HCT116 (cell line): ENCODE measurements at regions not wholly inside any gene's neighbourhood (a gene's known extent, or its start where the extent isn't known, plus 50 kb on each side); places are given as distances from the start of the nearest gene placed in this dataset.

Experiments
- ATAC-seq: fragments of 200-7000 bp; cut with Tn5 transposase; 2 replicates; pipeline ENCODE4 v1.9.1; 2020; ENCODE audit warnings: mild to moderate bottlenecking, moderate library complexity
- BruUV-seq: library from RNA; stranded (reverse); fragments of 400-500 nt; replicated peaks from 2 replicates; lab custom pipeline; 2021; lab: Mats Ljungman, UMichigan
- CTCF ChIA-PET: fragments of 300-600 bp; sonication (Branson Sonifier 250); formaldehyde crosslinking; loops from one replicate; lab custom pipeline; 2021; ENCODE audit warnings: antibody characterized with exemption; lab: Charles Lee
- POLR2A ChIA-PET: fragments of 300-600, 350-600 bp; sonication (Branson Sonifier 250); formaldehyde crosslinking; loops from one replicate; lab custom pipeline; 2021; ENCODE audit warnings: antibody characterized with exemption; lab: Charles Lee
- RAD21 ChIA-PET, 2 experiments: fragments of 300-600 bp; sonication (Branson Sonifier 250); formaldehyde crosslinking; loops; one replicate each; lab custom pipeline; 2023; ENCODE audit warnings: low total read pairs in 2 of 2; ENCODE audit not compliant: uncharacterized antibody in 2 of 2, unreplicated experiment in 2 of 2, low non-redundant PET in 1 of 2; lab: Charles Lee
- DNase-seq: peaks from one replicate; pipeline ENCODE4 v3.0.0-alpha.2; 2010; ENCODE audit warnings: low read depth, low spot score
- H2AFZ ChIP-seq: fragments of 200-600 bp; shearing (Covaris generic), sonication (generic); 2 replicates; pipeline ENCODE4 v1.6.1; 2017; ENCODE audit warnings: low read depth, mixed run types, mixed read lengths, antibody characterized with exemption, low read length; ENCODE audit not compliant: poor library complexity, severe bottlenecking
- H3K27ac ChIP-seq: 2 replicates; pipeline ENCODE4 v1.5.1; 2012; ENCODE audit warnings: low read depth, low read length
- H3K27me3 ChIP-seq: fragments of 200-600 bp; sonication (generic); 2 replicates; pipeline ENCODE4 v1.6.1; 2016; ENCODE audit warnings: mixed run types, low read length, mixed read lengths; ENCODE audit not compliant: insufficient read depth
- H3K36me3 ChIP-seq, 2 experiments: fragments of 200-500 bp in 1 of 2; fragments of 200-600 bp in 1 of 2; sonication (Bioruptor generic) in 1 of 2; sonication (generic) in 1 of 2; 2 replicates each; pipeline versions ENCODE4 v1.5.1 to v1.6.1; 2014 to 2016; ENCODE audit warnings: low read length in 2 of 2, inconsistent platforms in 1 of 2, mixed read lengths in 1 of 2, mixed run types in 1 of 2; ENCODE audit not compliant: insufficient read depth in 2 of 2, control insufficient read depth in 1 of 2
- H3K4me1 ChIP-seq, 2 experiments: fragments of 200-600 bp in 1 of 2; sonication (generic) in 1 of 2; 2 replicates each; pipeline versions ENCODE4 v1.5.1 to v1.6.1; 2012 to 2017; ENCODE audit warnings: low read length in 2 of 2, inconsistent platforms in 1 of 2, mild to moderate bottlenecking in 1 of 2, mixed read lengths in 1 of 2, mixed run types in 1 of 2, moderate library complexity in 1 of 2; ENCODE audit not compliant: insufficient read depth in 2 of 2, control insufficient read depth in 1 of 2
- H3K4me2 ChIP-seq: fragments of 200-600 bp; sonication (generic); 2 replicates; pipeline ENCODE4 v1.6.1; 2017; ENCODE audit warnings: mixed run types, low read length, mixed read lengths
- H3K4me3 ChIP-seq, 2 experiments: fragments of 200-600 bp in 1 of 2; sonication (generic) in 1 of 2; replicated peaks in 1 of 2; 2 replicates each; pipeline ENCODE4 v1.5.1; 2011 to 2016; ENCODE audit warnings: low read length in 2 of 2, control low read depth in 1 of 2, low read depth in 1 of 2, mild to moderate bottlenecking in 1 of 2, mixed read lengths in 1 of 2, mixed run types in 1 of 2
- H3K79me2 ChIP-seq: fragments of 200-600 bp; sonication (generic); 2 replicates; pipeline ENCODE4 v1.6.1; 2017; ENCODE audit warnings: mild to moderate bottlenecking, mixed run types, low read length, moderate library complexity, mixed read lengths; ENCODE audit not compliant: insufficient read depth
- H3K9ac ChIP-seq: fragments of 200-600 bp; sonication (generic); 2 replicates; pipeline ENCODE4 v1.6.1; 2016; ENCODE audit warnings: low read length, mixed read lengths
- H3K9me2 ChIP-seq: fragments of 200-600 bp; sonication (generic), shearing (Covaris generic); 2 replicates; pipeline ENCODE4 v1.6.1; 2017; ENCODE audit warnings: mixed run types, mild to moderate bottlenecking, moderate library complexity; ENCODE audit not compliant: insufficient read depth
- H3K9me3 ChIP-seq, 2 experiments: fragments of 200-500 bp in 1 of 2; fragments of 200-600 bp in 1 of 2; sonication (Bioruptor generic) in 1 of 2; sonication (generic) in 1 of 2; 2 replicates each; pipeline ENCODE4 v1.6.1; 2014 to 2017; ENCODE audit warnings: low read length in 2 of 2, mixed read lengths in 2 of 2, inconsistent platforms in 1 of 2, low read depth in 1 of 2, mild to moderate bottlenecking in 1 of 2, mixed run types in 1 of 2, moderate library complexity in 1 of 2; ENCODE audit not compliant: control insufficient read depth in 1 of 2, insufficient read depth in 1 of 2
- H4K20me1 ChIP-seq: fragments of 200-600 bp; sonication (generic), shearing (Covaris generic); 2 replicates; pipeline ENCODE4 v1.6.1; 2017; ENCODE audit warnings: mixed run types, mild to moderate bottlenecking, moderate library complexity; ENCODE audit not compliant: insufficient read depth
- CBX3 ChIP-seq: IDR thresholded peaks from 2 replicates; pipeline ENCODE4 v1.6.1; 2012; ENCODE audit warnings: low read depth
- CEBPB ChIP-seq: IDR thresholded peaks from 2 replicates; pipeline ENCODE4 v1.6.1; 2012; ENCODE audit warnings: low read depth
- EGR1 ChIP-seq: IDR thresholded peaks from 2 replicates; pipeline ENCODE4 v1.6.1; 2012; ENCODE audit warnings: low read depth
- ELF1 ChIP-seq: IDR thresholded peaks from 2 replicates; pipeline ENCODE4 v1.6.1; 2012; ENCODE audit warnings: low read depth, borderline replicate concordance
- EZH2 ChIP-seq: fragments of 200-600 bp; sonication (generic); IDR thresholded peaks from 2 replicates; pipeline ENCODE4 v1.6.1; 2017; ENCODE audit warnings: antibody characterized with exemption, mixed run types
- EZH2phosphoT487 ChIP-seq: fragments of 200-600 bp; IDR thresholded peaks from 2 replicates; pipeline ENCODE4 v1.6.1; 2018; ENCODE audit warnings: antibody characterized with exemption, borderline replicate concordance
- FOSL1 ChIP-seq: IDR thresholded peaks from 2 replicates; pipeline ENCODE4 v1.6.1; 2012; ENCODE audit warnings: low read depth
- JUND ChIP-seq: IDR thresholded peaks from 2 replicates; pipeline ENCODE4 v1.6.1; 2012
- POLR2A ChIP-seq: IDR thresholded peaks from 2 replicates; pipeline ENCODE4 v1.7.0; 2011; ENCODE audit warnings: borderline replicate concordance; ENCODE audit not compliant: insufficient read depth, insufficient read length; ENCODE audit errors: extremely low read depth
- POLR2AphosphoS5 ChIP-seq: IDR thresholded peaks from 2 replicates; pipeline ENCODE4 v1.6.1; 2011; ENCODE audit warnings: mild to moderate bottlenecking, low read depth, low read length, moderate library complexity
- RAD21 ChIP-seq: IDR thresholded peaks from 2 replicates; pipeline ENCODE4 v1.6.1; 2012; ENCODE audit warnings: low read depth, mild to moderate bottlenecking
- SIN3A ChIP-seq: IDR thresholded peaks from 2 replicates; pipeline ENCODE4 v1.6.1; 2012; ENCODE audit warnings: low read depth
- SRF ChIP-seq: IDR thresholded peaks from 2 replicates; pipeline ENCODE4 v1.6.1; 2012; ENCODE audit warnings: low read depth
- TCF7L2 ChIP-seq: IDR thresholded peaks from 2 replicates; pipeline ENCODE4 v1.7.0; 2011; ENCODE audit warnings: borderline replicate concordance, inconsistent platforms; ENCODE audit not compliant: insufficient read depth, insufficient read length; ENCODE audit errors: extremely low read depth
- ZNF274 ChIP-seq: fragments of 200-500 bp; sonication (Bioruptor generic); IDR thresholded peaks from 2 replicates; pipeline ENCODE4 v1.6.1; 2014; ENCODE audit warnings: mild to moderate bottlenecking, low read depth, low read length, inconsistent platforms
- intact Hi-C: fragments of 100-400 bp; cut with micrococcal nuclease; formaldehyde crosslinking; loops from 2 replicates; pipeline ENCODE4 v1.10.0; 2022
- TF ChIP-seq, protein P1 (sequence below): IDR thresholded peaks from 2 replicates; pipeline ENCODE4 v1.6.1; 2011; ENCODE audit warnings: mild to moderate bottlenecking, low read length, moderate library complexity; ENCODE audit not compliant: insufficient replicate concordance; ENCODE audit errors: extremely low read depth
- TF ChIP-seq, protein P2 (sequence below), 3 experiments: fragments of 200-600 bp in 1 of 3; sonication (generic) in 1 of 3; IDR thresholded peaks in 2 of 3; conservative IDR thresholded peaks in 1 of 3; 2 replicates each; pipeline ENCODE4 v1.5.1; 2012 to 2017; ENCODE audit warnings: low read depth in 2 of 3, low read length in 2 of 3, antibody characterized with exemption in 1 of 3, borderline replicate concordance in 1 of 3, control low read depth in 1 of 3, mild to moderate bottlenecking in 1 of 3, mixed read lengths in 1 of 3, mixed run types in 1 of 3, moderate library complexity in 1 of 3; ENCODE audit not compliant: insufficient read depth in 1 of 3
- TF ChIP-seq, protein P3 (sequence below): IDR thresholded peaks from 2 replicates; pipeline ENCODE4 v1.6.1; 2012; ENCODE audit warnings: low read depth

DNA sequence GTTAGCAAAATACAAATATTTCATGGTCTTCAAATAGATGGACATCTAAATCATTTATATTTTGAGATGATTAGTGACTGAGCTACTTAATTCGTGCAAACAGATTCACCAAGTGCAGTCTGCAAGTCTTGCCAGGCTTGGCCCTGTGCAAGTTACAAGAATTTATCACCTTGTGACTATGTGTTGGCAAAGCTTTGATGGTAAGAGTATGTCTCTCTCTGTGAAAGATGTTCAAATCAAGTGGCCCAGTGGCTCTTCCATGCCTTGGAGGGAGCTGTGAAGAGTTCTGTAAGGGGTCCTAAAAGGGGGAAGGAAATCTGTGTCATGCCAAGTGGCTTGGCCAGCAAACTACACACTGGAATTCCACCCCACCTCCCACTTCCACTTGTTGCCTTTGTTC is 397.3 kb downstream of the TYW1 start:
- CTCF ChIA-PET, result no interaction called here
- no peak for DNase-seq

More for the DNA sequence above, 397.3 kb downstream of the TYW1 start:
- H4K20me1 ChIP-seq, result no peaks in the 10 kb centered on the region
- no peak overlapping the region for H2AFZ ChIP-seq
- H3K9me3 ChIP-seq, result no peaks in the 10 kb centered on the region
- no peaks in the 10 kb centered on the region for H3K9me2 ChIP-seq
- no peak for ATAC-seq
- H3K9ac ChIP-seq, result no peak overlapping the region
- intact Hi-C loops, result no loop called here
- H3K36me3 ChIP-seq, result no peaks in the 10 kb centered on the region
- no peak overlapping the region for H3K27ac ChIP-seq
- no peak overlapping the region for H3K4me2 ChIP-seq
- H3K4me1 ChIP-seq, result no peaks in the 10 kb centered on the region
- no TSS peak for BruUV-seq
- no peaks in the 10 kb centered on the region for H3K27me3 ChIP-seq
- H3K4me3 ChIP-seq, result no peak overlapping the region
- POLR2A ChIA-PET, result no interaction called here
- RAD21 ChIA-PET, result no interaction called here
- TF ChIP-seq, protein P1, sequence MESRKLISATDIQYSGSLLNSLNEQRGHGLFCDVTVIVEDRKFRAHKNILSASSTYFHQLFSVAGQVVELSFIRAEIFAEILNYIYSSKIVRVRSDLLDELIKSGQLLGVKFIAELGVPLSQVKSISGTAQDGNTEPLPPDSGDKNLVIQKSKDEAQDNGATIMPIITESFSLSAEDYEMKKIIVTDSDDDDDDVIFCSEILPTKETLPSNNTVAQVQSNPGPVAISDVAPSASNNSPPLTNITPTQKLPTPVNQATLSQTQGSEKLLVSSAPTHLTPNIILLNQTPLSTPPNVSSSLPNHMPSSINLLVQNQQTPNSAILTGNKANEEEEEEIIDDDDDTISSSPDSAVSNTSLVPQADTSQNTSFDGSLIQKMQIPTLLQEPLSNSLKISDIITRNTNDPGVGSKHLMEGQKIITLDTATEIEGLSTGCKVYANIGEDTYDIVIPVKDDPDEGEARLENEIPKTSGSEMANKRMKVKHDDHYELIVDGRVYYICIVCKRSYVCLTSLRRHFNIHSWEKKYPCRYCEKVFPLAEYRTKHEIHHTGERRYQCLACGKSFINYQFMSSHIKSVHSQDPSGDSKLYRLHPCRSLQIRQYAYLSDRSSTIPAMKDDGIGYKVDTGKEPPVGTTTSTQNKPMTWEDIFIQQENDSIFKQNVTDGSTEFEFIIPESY, result no peak
- TF ChIP-seq TCF7L2 (no peak), EGR1 (no peak), EZH2phosphoT487 (no peak), ELF1 (no peak), CBX3 (no peak), POLR2A (no peak), SRF (no peak), POLR2AphosphoS5 (no peak), RAD21 (no peak), JUND (no peak), EZH2 (no peak), FOSL1 (no peak), SIN3A (no peak), ZNF274 (no peak), CEBPB (no peak)
- TF ChIP-seq, protein P2, sequence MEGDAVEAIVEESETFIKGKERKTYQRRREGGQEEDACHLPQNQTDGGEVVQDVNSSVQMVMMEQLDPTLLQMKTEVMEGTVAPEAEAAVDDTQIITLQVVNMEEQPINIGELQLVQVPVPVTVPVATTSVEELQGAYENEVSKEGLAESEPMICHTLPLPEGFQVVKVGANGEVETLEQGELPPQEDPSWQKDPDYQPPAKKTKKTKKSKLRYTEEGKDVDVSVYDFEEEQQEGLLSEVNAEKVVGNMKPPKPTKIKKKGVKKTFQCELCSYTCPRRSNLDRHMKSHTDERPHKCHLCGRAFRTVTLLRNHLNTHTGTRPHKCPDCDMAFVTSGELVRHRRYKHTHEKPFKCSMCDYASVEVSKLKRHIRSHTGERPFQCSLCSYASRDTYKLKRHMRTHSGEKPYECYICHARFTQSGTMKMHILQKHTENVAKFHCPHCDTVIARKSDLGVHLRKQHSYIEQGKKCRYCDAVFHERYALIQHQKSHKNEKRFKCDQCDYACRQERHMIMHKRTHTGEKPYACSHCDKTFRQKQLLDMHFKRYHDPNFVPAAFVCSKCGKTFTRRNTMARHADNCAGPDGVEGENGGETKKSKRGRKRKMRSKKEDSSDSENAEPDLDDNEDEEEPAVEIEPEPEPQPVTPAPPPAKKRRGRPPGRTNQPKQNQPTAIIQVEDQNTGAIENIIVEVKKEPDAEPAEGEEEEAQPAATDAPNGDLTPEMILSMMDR (IDR thresholded peaks at IDR 0.05 in 2 of 3, conservative IDR thresholded peaks at IDR 0.05 in 1 of 3; ENCODE audit: borderline replicate concordance in 1 of 3, insufficient read depth in 1 of 3, low read depth in 2 of 3, low read length in 2 of 3), result no peak
- TF ChIP-seq, protein P3, sequence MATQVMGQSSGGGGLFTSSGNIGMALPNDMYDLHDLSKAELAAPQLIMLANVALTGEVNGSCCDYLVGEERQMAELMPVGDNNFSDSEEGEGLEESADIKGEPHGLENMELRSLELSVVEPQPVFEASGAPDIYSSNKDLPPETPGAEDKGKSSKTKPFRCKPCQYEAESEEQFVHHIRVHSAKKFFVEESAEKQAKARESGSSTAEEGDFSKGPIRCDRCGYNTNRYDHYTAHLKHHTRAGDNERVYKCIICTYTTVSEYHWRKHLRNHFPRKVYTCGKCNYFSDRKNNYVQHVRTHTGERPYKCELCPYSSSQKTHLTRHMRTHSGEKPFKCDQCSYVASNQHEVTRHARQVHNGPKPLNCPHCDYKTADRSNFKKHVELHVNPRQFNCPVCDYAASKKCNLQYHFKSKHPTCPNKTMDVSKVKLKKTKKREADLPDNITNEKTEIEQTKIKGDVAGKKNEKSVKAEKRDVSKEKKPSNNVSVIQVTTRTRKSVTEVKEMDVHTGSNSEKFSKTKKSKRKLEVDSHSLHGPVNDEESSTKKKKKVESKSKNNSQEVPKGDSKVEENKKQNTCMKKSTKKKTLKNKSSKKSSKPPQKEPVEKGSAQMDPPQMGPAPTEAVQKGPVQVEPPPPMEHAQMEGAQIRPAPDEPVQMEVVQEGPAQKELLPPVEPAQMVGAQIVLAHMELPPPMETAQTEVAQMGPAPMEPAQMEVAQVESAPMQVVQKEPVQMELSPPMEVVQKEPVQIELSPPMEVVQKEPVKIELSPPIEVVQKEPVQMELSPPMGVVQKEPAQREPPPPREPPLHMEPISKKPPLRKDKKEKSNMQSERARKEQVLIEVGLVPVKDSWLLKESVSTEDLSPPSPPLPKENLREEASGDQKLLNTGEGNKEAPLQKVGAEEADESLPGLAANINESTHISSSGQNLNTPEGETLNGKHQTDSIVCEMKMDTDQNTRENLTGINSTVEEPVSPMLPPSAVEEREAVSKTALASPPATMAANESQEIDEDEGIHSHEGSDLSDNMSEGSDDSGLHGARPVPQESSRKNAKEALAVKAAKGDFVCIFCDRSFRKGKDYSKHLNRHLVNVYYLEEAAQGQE, result no peak
- no peaks in the 10 kb centered on the region for H3K79me2 ChIP-seq
